Adipocyte (in vitro differentiated cells): ENCODE measurements at regions not wholly inside any gene's neighbourhood (a gene's known extent, or its start where the extent isn't known, plus 50 kb on each side); places are given as distances from the start of the nearest gene placed in this dataset.

Source experiments
- DNase-seq: peaks from one replicate; pipeline ENCODE4 v3.0.0-alpha.2; 2015; ENCODE audit warnings: low read depth
- H3K27me3 ChIP-seq: replicated peaks from 2 replicates; pipeline ENCODE4 v1.7.0; 2013; ENCODE audit warnings: mild to moderate bottlenecking, low read length, moderate library complexity; ENCODE audit not compliant: control insufficient read depth, insufficient read depth
- H3K36me3 ChIP-seq: 2 replicates; pipeline ENCODE4 v1.7.0; 2013; ENCODE audit warnings: low read length, mild to moderate bottlenecking, moderate library complexity; ENCODE audit not compliant: control insufficient read depth, insufficient read depth, severe bottlenecking
- H3K4me1 ChIP-seq: 2 replicates; pipeline ENCODE4 v1.7.0; 2013; ENCODE audit warnings: mild to moderate bottlenecking, low read length, moderate library complexity; ENCODE audit not compliant: control insufficient read depth, insufficient read depth
- H3K4me3 ChIP-seq: 2 replicates; pipeline ENCODE4 v1.7.0; 2013; ENCODE audit warnings: mild to moderate bottlenecking, low read length, moderate library complexity
- H3K9ac ChIP-seq: 2 replicates; pipeline ENCODE4 v1.7.0; 2013; ENCODE audit warnings: mild to moderate bottlenecking, low read length, moderate library complexity
- H3K9me3 ChIP-seq: 2 replicates; pipeline ENCODE4 v1.7.0; 2013; ENCODE audit warnings: mild to moderate bottlenecking, low read length, moderate library complexity; ENCODE audit not compliant: control insufficient read depth

GRCh38 chr16:80418517-80419355 lies 122.1 kb upstream of the DYNLRB2 start:
- no peak for DNase-seq
- Histone ChIP-seq H3K4me3 (no peak overlapping the region), H3K9me3 (no peaks in the 10 kb centered on the region), H3K4me1 (peaks cover 4% of the 10 kb centered on the region), H3K36me3 (no peaks in the 10 kb centered on the region), H3K9ac (no peak overlapping the region), H3K27me3 (no peaks in the 10 kb centered on the region)

- no peak overlapping the region for H3K9ac ChIP-seq
- H3K4me3 ChIP-seq = no peak overlapping the region
- H3K4me1 ChIP-seq = peaks cover 4% of the 10 kb centered on the region
- no peaks in the 10 kb centered on the region for H3K9me3 ChIP-seq
- H3K36me3 ChIP-seq = no peaks in the 10 kb centered on the region
- no peak for DNase-seq
- no peaks in the 10 kb centered on the region for H3K27me3 ChIP-seq
Measured at GRCh38 chr16:80417706-80418271, 123.0 kb upstream of the DYNLRB2 start.

- no peaks in the 10 kb centered on the region for H3K9me3 ChIP-seq
- peaks cover 16% of the 10 kb centered on the region for H3K27me3 ChIP-seq
- no peak for DNase-seq
- H3K9ac ChIP-seq = no peak overlapping the region
- no peaks in the 10 kb centered on the region for H3K4me1 ChIP-seq
- H3K4me3 ChIP-seq = no peak overlapping the region
- no peaks in the 10 kb centered on the region for H3K36me3 ChIP-seq
Measured at GRCh38 chr16:80408014-80408413, 132.8 kb upstream of the DYNLRB2 start.

GRCh38 chr16:80407265-80407987 lies 133.4 kb upstream of the DYNLRB2 start:
- DNase-seq = no peak
- no peak overlapping the region for H3K4me3 ChIP-seq
- peaks cover 16% of the 10 kb centered on the region for H3K27me3 ChIP-seq
- H3K36me3 ChIP-seq = no peaks in the 10 kb centered on the region
- H3K9me3 ChIP-seq = no peaks in the 10 kb centered on the region
- H3K4me1 ChIP-seq = no peaks in the 10 kb centered on the region
- no peak overlapping the region for H3K9ac ChIP-seq

GRCh38 chr16:80404847-80405246 lies 135.9 kb upstream of the DYNLRB2 start:
- H3K9me3 ChIP-seq = no peaks in the 10 kb centered on the region
- no peaks in the 10 kb centered on the region for H3K4me1 ChIP-seq
- H3K4me3 ChIP-seq = no peak overlapping the region
- no peaks in the 10 kb centered on the region for H3K36me3 ChIP-seq
- H3K27me3 ChIP-seq = peaks cover 16% of the 10 kb centered on the region
- H3K9ac ChIP-seq = no peak overlapping the region
- no peak for DNase-seq

GRCh38 chr16:80403894-80404293 lies 136.9 kb upstream of the DYNLRB2 start:
- Histone ChIP-seq H3K4me3 (no peak overlapping the region), H3K9ac (no peak overlapping the region), H3K4me1 (no peaks in the 10 kb centered on the region), H3K27me3 (peaks cover 16% of the 10 kb centered on the region), H3K9me3 (no peaks in the 10 kb centered on the region), H3K36me3 (no peaks in the 10 kb centered on the region)
- DNase-seq = no peak

- H3K9me3 ChIP-seq = peaks cover 7% of the 10 kb centered on the region
- no peak for DNase-seq
- no peak overlapping the region for H3K9ac ChIP-seq
- no peaks in the 10 kb centered on the region for H3K36me3 ChIP-seq
- no peaks in the 10 kb centered on the region for H3K27me3 ChIP-seq
- H3K4me3 ChIP-seq = no peak overlapping the region
- H3K4me1 ChIP-seq = peaks cover 8% of the 10 kb centered on the region
Measured at GRCh38 chr16:80390871-80391489, 149.8 kb upstream of the DYNLRB2 start.

- H3K9me3 ChIP-seq = peaks cover 7% of the 10 kb centered on the region
- no peak overlapping the region for H3K4me3 ChIP-seq
- H3K27me3 ChIP-seq = no peaks in the 10 kb centered on the region
- DNase-seq = no peak
- H3K9ac ChIP-seq = no peak overlapping the region
- peaks cover 8% of the 10 kb centered on the region for H3K4me1 ChIP-seq
- H3K36me3 ChIP-seq = no peaks in the 10 kb centered on the region
Measured at GRCh38 chr16:80390046-80390445, 150.7 kb upstream of the DYNLRB2 start.

GRCh38 chr16:80389338-80389737 lies 151.5 kb upstream of the DYNLRB2 start:
- no peak for DNase-seq
- H3K4me1 ChIP-seq = peaks cover 8% of the 10 kb centered on the region
- H3K4me3 ChIP-seq = no peak overlapping the region
- no peaks in the 10 kb centered on the region for H3K27me3 ChIP-seq
- H3K9me3 ChIP-seq = peaks cover 5% of the 10 kb centered on the region
- H3K9ac ChIP-seq = no peak overlapping the region
- H3K36me3 ChIP-seq = no peaks in the 10 kb centered on the region

- Histone ChIP-seq H3K9ac (no peak overlapping the region), H3K4me1 (peaks cover 8% of the 10 kb centered on the region), H3K4me3 (no peak overlapping the region), H3K9me3 (no peaks in the 10 kb centered on the region), H3K27me3 (no peaks in the 10 kb centered on the region), H3K36me3 (no peaks in the 10 kb centered on the region)
- no peak for DNase-seq
Measured at GRCh38 chr16:80387318-80387921, 153.4 kb upstream of the DYNLRB2 start.

GRCh38 chr16:80384862-80385261 lies 155.9 kb upstream of the DYNLRB2 start:
- Histone ChIP-seq H3K27me3 (no peaks in the 10 kb centered on the region), H3K9ac (no peak overlapping the region), H3K4me3 (no peak overlapping the region), H3K9me3 (no peaks in the 10 kb centered on the region), H3K36me3 (no peaks in the 10 kb centered on the region), H3K4me1 (no peaks in the 10 kb centered on the region)
- DNase-seq = no peak
